Breast epithelium (tissue), 3 donors: ENCODE measurements at regions not wholly inside any gene's neighbourhood (a gene's known extent, or its start where the extent isn't known, plus 50 kb on each side); places are given as distances from the start of the nearest gene placed in this dataset.

Experiments
- POLR2AphosphoS5 ChIP-seq, 3 donors: sonication (generic); formaldehyde crosslinking; IDR thresholded peaks; one replicate each; pipeline ENCODE4 v1.6.1; 2017; ENCODE audit warnings: antibody characterized with exemption in 3 of 3
- TF ChIP-seq, protein P1 (sequence below), 3 donors: fragments of 450-650 bp; IDR thresholded peaks; one replicate each; pipeline ENCODE4 v1.5.1; 2016 to 2017; ENCODE audit warnings: antibody characterized with exemption in 3 of 3, mild to moderate bottlenecking in 3 of 3, moderate library complexity in 3 of 3

DNA sequence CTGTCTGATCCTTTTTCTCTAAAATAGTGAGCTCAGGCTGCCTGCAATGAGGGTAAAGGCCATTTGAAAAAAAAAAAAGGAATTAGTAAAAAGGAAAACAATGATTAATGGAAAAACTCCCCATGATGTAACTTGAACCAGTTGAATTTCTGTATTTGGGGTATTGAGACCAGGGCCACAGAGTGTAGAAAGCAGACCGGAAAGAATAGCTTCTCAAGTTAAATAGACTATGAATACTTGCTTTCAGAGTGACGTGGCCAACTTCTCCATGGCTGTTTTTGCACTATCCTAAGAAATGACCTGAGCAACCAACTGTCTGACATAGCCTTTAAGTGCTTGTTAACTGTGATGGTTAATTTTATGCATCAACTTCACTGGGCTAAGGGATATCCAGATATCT is 222.1 kb upstream of the INTU start:
- TF ChIP-seq, protein P1, sequence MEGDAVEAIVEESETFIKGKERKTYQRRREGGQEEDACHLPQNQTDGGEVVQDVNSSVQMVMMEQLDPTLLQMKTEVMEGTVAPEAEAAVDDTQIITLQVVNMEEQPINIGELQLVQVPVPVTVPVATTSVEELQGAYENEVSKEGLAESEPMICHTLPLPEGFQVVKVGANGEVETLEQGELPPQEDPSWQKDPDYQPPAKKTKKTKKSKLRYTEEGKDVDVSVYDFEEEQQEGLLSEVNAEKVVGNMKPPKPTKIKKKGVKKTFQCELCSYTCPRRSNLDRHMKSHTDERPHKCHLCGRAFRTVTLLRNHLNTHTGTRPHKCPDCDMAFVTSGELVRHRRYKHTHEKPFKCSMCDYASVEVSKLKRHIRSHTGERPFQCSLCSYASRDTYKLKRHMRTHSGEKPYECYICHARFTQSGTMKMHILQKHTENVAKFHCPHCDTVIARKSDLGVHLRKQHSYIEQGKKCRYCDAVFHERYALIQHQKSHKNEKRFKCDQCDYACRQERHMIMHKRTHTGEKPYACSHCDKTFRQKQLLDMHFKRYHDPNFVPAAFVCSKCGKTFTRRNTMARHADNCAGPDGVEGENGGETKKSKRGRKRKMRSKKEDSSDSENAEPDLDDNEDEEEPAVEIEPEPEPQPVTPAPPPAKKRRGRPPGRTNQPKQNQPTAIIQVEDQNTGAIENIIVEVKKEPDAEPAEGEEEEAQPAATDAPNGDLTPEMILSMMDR (IDR thresholded peaks at IDR 0.05): no peak
- TF ChIP-seq POLR2AphosphoS5 (IDR thresholded peaks at IDR 0.05): no peak
